NCI-H1105 treated with DMSO at 0.1 percent for 48 hours (cell line): ENCODE measurements at regions not wholly inside any gene's neighbourhood (a gene's known extent, or its start where the extent isn't known, plus 50 kb on each side); places are given as distances from the start of the nearest gene placed in this dataset.
"Not testable (repeated sequence)": the region's sequence is repeated elsewhere in the genome, so short reads cannot be mapped to it uniquely, and the experiment has no call there.

ENCODE experiments used
- DNase-seq: peaks from one replicate; lab custom pipeline; 2025; lab: John Stamatoyannopoulos, UW

DNA sequence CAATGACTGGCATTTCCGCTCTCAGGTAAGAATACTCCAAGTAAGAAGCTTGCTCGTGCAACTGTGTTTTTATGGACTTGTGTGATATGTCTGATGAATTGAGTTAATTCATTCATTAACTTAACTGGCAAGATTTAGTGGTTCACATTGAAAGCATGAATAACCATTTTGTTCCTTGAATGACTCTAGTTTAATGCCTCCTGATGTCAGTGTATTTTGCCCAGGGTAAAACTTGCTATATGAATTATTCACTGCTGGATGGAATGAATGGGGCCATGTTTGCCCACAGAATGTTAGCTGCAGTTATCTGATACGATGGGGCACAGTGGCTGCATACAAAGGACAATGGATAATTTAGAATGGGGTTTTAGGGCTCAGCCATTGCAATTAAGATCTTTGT, 124.1 kb downstream of the ZNF365 start:
- DNase-seq: no peak

DNA sequence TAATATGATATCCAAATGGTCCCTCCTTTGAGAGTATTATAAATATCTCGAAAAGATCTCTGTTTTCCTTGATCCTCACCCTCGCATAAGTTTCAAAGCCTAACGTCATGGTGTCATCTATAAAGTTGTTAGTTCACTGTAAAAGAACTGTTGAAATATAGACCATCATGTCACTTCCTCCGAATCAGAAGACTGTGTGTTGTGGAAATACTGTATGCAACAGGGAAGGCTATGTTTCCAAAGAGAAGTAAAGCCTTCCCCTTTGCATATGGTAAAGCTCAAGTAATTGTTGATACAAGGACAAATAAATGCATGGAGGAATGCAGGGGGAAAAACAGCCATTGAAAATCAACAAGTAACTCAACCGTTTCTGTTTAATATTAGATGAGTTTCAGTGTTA, 125.9 kb downstream of the ZNF365 start:
- DNase-seq: not testable (repeated sequence)

DNA sequence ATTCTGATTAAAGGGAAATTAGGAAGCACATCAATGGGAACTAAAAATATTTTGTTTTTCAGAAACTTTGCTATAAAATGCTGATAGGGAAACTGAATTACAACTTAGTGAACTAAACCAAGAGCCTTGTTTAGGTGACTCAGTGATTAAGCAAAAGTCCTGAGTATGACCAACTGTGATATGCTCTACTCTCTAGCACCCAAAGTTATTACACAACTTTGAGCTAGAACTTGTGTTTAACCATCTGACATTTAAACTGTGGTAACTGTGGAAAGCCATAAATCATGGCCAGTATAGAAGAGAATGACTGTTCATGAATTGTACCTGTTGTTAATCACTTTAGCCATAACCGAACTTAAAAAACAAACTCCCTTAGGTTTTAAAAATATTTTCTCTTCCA, 127.4 kb downstream of the ZNF365 start:
- no peak for DNase-seq

DNA sequence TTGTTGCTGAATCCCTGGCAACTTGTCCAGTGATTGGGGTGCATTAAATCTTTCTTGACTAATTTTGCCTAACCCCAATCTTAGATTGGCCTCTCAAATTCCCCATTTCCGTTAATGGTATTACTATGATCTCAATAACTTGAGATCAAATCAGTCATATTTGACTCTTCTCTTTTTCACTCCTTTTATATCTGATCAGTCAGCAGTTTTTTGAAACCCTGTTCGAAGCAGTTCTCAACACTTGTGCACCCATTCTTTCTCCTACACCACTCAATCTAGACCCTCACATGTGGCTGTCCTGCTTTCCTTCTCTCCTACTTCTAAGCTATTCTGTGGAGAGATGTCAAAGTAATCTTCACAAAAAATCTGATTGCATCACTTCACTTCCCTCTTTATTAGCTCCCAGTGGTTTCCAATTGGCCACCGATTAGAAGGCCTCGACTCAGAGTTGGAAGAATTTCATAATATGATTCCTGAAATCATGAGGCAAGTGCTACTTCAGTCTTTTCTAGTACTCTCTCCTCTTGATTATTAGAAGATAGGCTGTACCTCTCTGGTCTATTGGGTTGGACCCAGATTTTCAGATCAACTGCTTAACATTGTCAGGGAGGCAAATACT, 128.9 kb downstream of the ZNF365 start:
- DNase-seq: no peak

DNA sequence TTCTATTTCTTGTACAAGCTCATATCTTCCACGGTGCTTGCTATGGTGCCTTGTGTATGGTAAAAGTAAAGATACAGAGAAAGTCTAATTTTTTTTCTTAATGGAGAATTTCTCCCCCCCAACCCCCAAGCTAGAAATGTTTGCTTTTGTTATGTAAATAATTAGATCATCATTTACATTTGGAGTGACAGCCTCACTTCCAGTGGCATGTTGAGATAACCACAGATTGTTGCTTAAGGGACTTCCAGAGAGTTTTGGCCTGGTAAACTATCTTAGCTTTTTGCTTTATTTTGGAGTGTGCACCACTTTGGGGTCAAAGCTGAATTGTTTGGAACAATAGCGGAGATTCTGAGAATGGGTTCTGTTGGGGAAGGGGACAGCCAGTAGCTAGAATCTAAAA, 129.7 kb downstream of the ZNF365 start:
- DNase-seq: no peak

DNA sequence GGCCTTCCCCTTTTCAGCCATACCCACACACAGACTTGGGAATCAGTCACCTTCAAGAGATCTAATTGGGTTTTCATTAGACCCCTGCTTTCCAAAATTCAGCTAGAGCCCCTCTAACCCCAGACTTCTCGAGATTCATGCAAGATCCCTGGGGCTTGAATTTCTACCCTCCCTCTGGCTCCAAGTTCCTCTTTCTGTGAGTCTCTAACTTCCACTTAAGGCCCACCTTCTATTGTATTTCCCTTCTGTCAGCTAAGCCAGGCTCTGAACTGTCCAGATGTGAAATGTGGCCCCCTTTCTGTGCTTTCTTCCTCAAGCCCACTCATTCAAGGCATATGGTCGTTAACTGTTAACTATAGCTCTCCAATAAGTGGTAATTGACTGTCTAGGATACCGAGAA, 132.2 kb downstream of the ZNF365 start:
- DNase-seq: no peak

DNA sequence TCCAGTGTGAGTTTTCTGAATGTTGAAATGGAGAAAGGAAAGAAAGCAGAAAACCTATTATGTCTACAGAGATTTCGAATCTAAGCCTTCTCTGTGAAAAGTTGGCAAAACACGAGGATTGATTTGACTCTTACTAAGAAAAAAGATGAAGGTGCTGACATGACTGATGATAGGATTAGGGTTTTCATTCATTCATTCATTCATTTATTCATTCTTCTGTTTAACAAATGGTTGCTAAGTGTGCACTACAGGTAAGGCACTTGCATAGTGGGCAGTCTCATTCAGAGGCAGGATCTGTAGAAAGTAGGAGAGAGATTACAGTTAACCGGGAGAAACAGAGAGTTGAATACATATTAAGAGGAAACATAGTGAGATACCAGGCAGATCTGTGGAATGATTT, 137.1 kb downstream of the ZNF365 start:
- DNase-seq: no peak

DNA sequence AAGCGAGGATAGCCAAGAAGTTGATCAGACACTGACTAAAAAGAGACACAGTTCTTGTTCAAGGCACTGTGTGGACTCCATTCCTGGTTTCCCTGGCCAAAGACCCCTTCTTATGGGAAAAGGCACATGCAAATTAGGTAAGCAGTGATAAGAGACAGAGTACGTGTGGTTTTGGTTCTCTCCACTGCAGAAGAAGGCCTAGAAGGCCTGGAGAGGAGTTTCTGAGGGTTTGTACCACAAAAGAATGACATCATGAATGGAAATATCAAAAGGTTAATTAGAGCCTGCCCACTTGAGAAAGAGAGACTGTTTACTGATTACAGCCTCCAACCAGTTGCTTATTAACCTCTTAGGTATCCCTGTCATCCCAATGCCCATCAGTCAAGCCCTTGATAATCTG, 137.5 kb downstream of the ZNF365 start:
- no peak for DNase-seq

DNA sequence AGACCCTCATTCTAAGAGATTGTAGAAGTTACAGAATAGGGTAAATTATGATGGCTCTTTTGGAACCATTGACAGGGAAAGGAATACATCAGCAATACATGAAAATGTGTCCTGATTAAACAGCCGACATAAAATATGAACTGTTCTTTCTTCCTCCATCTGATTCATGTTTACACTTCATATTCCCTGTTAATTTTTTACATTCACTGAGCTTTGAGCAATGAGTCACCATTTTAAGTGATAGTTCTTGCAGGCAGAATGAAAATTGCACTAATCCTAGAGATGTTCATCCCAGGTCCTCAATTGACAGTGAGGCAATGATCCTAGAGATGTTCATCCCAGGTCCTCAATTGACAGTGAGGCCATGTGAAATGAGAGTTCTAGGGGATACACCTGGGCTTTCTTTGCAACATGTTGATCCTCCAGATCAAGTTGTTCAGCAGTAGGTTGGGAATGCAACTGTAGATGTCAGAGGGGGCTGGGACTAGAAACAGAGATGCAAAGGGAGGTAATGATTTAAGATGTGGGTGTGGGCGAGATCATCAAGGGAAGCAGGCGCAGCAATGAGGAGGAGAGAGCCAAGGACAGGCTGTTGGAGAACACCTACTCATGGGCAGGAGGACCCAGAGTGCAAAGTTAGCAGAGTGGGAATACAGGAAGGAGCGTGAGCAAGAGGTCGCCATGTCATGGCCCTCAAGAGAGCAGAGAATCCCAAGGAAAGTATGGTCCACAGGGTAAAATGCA, 138.7 kb downstream of the ZNF365 start:
- no peak for DNase-seq

DNA sequence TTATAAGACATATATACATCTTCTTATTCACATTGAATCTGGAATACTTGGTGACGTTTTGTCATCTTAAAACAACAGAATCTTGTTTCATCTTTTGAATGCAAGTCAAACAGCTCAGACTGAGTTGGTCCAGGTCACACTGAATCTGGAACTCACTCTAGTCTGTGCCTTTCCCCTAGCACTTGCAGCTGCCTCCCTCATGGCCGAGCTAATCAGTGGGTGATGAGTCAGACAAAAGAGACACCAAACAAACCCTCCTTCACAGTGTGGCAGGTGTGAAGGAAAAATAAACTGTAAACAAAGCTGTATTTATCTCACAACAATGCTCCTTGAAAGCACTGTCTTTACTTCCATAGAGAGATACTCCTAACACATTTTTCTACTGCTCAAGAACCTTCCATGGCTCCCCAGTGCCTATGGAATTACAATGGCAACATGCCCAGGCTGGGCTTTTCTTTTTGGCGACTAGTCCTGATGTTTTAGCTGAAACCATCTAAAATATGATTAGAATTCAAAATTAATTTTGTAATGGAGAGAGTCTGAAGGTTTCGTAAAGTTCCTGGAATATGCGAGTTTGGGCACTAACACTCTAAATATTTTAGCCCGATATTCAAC, 140.0 kb downstream of the ZNF365 start:
- DNase-seq: no peak

DNA sequence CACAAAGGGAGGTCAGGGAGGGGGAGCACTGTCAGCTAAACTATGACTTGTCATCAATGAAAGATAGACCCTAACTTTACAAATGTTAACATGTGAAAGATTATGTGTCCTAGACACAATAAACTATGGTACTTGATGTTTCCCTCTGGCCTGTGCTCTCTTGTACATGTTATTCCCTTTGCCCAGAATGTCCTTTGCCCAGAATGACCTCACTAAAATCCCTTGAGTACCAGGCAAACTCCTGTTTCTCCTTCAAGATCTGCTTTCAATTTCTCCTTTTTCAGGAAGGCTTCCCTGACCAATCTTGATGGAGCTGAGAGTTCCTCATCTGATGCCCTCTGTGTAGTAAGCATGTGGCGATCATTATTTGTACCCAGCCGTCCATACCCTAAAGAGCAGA, 143.1 kb downstream of the ZNF365 start:
- DNase-seq: no peak

DNA sequence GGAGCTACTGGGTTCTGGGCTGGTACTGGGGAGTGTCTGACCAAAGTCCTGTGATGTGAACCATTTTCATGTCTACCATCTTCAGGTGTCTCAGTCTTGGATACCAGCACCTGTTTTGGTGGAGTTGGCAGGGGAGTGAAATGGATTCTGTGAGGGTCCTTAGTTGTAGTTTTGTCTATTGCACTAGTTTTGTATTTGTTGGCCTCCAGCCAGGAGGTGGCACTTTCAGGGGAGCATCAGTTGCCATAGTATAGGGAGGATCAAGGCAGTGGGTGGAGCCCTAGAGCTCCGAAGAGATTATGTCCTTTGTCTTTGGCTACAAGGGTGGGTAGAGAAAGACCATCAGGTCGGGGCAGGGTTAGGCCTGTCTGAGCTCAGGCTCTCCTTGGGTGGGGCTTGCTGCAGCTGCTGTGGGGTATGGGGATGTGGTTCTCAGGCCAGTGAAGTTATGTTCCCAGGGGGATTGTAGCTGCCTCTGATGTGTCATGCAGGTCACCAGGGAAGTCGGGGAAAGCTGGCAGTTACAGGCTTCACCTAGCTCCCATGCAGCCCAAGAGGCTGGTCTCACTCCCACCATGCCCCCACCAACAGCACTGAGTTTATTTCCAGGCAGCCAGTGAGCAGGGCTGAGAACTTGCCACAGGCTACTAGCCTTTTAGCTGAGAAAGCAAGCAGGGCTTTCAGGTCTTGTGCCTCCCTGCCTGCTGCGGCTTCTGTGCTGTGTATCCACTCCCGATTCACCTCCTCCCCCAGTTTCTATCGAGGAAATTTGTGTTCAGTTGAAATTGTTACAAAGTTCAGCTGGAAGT, 153.1 kb downstream of the ZNF365 start:
- DNase-seq: no peak

DNA sequence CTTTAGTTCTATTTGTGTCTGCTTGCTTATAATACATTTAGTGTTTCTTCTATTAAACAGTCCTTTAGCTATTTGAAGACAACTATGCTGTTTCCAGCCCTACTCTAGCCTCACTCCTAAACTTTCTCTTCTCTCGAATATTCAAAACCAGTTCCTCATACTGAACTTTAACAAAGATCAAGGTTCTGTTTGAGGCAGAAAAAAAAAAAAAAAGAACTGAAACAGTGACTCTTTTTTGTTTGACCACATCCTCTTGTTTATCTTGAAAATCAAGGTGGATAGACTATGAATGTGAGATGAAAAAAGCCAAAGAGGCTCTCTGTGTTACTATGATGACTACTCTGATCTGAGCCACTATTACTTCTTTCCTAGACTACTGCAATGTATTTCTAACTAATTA, 154.3 kb downstream of the ZNF365 start:
- DNase-seq: no peak

DNA sequence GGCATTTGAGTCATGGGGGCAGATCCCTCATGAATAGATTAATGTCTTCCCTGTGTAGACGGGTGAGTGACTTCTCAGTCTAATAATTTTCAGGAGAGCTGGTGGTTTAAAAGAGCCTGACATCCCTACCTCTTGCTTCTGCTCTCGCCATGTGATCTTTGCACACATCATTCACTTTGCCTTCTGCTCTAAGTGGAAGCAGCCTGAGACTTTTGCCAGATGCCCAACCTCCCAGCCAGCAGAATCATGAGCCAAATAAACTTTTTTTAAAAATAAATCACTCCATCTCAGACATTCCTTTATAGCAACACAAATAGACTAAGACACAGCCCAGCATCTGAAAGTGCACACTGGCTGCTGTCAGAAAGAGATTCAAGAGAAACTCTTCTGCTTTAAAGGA, 155.2 kb downstream of the ZNF365 start:
- no peak for DNase-seq

DNA sequence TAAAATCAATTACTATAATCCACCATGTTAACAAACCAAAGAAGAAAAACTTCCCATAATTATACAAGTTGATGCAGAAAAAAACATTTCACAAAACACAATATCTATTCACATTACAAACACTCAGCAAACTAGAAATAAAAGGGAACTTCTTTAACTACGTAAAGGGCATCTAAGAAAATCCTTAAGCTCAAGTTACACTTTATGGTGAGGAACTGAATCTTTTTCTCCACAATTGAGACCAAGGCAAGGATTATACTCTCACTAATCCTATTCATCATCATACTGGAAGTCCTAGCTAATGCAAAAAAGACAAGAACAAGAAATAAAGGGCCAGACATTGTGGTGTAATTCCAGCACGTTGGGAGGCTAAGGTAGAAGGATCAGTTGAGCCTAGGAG, 159.9 kb downstream of the ZNF365 start:
- no peak for DNase-seq

DNA sequence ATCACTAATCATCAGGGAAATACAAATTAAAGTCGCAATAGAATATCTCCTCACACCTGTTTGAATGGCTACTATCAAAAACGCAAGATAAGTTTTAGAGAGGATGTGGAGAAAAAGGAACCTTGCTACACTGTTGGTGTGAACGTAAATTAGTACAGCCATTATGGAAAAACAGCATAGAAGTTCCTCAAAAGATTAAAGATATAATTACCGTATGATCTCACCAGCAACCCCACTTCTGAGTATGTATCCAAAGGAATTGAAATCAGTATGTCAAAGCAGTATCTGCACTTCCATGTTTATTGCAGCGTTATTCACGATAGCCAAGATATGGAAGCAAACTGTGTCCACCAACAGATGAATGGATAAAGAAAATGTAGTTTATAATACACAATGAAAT, 164.4 kb downstream of the ZNF365 start:
- no peak for DNase-seq

DNA sequence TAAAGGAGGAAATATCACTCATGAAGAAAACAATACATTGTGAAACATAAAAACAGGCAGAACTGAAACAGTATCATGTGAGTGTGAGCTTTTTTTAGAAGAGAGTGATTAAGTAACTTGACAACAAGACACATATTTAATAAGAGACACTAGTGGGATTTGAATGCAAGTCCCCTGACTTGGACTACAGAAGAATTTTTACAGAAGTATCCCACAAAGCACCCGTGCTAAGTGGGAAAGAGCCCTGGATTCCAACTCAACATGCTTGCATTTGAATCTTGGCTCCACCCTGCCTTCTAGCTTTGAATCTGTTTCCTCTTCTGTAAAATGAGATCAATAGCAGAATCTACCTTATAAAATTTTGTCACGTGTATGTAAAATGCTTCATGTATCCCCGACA, 166.2 kb downstream of the ZNF365 start:
- DNase-seq: no peak

DNA sequence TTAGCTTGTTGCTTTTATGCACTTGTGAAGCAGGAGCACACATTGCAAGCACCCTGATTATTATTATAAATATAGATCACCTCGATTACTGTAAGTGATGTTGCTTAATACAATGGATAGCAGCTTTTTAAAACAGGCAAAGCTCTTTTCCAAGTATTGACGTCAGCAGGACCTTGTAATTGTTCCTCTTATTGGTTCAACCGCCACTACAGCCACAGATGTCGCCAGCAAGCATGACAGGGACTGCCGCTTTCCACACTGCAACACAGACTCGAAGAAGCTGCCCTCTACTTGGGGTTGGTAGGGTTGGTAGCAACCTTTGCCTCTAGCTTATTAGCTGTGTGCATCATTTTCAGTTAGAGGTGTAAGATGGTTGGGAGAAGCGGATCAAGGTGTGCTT, 167.6 kb downstream of the ZNF365 start:
- DNase-seq: no peak

DNA sequence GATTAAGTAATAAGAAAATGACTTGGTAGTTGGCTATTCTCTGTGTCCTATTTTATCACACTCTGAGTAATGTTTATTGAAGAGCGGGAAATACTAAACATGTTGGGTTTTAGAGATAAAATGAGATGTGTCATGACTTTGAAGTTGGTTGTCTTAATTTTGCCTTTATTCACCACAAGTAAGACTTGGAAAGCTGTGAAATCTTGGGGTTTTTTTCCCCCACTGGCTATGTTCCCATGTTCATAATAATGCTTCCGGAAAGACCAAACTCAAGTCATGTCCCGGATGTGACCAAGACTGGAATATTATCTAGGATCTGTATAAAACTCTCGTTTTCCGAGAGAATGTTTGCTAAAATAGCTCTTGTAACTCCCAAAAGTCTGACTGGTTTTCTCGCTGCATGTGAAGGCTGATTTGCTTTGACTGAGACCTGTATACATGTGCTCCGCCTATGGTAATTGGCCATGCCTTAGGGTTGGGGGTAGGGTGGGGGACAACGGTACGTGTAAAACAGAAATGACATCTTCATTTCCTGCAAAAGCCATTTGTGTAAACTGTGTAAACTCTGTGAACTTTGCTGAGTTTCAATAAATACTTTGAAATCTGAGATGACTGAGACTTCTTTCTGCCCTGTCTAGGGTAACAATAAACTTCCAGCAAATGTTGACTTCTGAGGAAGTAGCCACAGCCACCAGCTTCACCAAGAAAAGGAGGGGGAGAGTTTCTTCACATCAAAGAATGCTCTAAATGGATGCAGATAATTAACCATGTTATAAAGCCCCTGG, 169.6 kb downstream of the ZNF365 start:
- DNase-seq: no peak

DNA sequence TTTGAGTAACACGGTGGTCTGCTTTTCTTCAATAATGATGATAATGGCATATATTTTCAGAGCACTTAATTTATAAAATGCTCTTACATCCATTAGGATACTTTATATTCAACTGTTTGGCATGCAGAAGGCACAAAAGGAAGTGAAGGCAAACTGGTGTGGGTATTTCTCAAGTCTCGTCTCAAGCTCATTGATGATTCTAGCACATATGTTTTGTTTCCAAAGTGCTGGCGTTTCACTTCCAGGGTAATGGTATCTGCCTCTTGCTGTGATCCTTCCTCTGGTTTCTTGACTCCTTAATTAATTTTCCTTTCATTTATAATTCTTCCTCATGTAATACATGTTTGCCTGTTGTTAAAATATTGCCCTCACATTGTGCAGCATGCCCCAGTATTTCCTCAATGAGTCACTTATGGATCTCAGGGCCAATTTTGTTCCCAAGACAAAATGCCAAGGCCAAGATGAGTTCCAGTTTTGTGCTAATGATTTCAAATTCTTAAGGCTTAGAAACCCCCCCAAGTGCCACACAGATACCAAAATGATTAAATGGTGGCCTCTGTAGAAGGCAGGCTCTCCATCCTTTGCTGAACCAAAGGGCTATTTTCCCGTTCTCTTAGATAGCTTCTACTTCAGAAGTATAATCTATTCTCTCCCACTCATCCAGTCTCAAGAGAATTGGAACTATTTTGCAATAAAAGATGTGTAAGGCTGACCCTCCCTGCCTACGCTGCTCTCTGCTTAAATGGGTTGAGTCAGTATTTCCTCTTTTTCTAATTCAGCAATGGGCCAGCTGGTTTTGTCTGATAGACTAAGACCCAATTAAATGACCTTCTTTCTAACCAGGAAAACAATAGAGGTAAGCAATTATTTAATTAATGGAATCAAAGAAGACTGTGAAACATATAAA, 171.2 kb downstream of the ZNF365 start:
- no peak for DNase-seq

DNA sequence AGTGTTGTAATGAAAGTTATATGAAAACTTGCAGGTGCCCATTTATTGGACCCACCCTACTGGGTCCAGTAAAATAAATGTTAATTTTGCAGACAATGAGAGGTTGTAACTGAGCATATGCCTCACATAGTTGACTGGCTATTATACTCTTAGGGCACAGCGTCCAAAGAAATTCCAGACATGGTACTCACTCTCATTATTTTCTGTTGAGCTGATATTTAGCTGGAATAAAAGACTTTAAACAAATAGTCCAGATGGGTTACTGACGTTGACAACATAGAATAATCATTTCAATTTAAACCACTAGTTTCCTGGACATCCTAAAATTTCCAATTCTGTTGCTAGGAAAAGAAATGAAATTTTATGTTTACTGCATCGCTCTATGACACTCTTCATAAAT, 174.5 kb downstream of the ZNF365 start:
- DNase-seq: no peak
